ENCODE measurements at regions not wholly inside any gene's neighbourhood (a gene's known extent, or its start where the extent isn't known, plus 50 kb on each side); places are given as distances from the start of the nearest gene placed in this dataset.
"Not testable (repeated sequence)": the region's sequence is repeated elsewhere in the genome, so short reads cannot be mapped to it uniquely, and the experiment has no call there.

DNA sequence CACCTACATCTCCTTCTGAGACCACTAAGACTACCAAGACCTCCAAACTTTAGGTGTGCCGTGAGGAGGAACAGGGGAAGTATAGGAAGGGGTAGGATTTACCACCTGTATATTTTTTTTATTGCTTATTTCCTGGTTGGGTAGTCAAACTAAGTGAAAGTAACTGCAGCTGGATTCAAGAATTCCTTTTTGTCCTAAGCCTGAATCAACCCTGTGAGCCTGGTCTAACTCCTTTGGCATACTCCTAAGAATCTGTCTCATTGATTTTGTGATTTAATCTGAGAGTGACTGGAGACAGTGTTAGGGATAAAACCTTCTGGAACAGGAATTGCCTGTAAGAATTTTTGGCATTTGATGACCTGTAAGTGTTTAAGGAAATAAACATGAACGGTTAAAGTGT, 523.5 kb upstream of the MIR17HG start:
- no peak overlapping the region for H3K4me3 ChIP-seq (ENCODE audit: low read depth in 1 of 2, low read length in 2 of 2)
- no peak overlapping the region for H3K27ac ChIP-seq (ENCODE audit: low read depth, low read length)
- no peaks in the 10 kb centered on the region for H3K36me3 ChIP-seq (ENCODE audit: control insufficient read depth in 1 of 2, insufficient read depth in 2 of 2, low read length in 2 of 2)
- H3K27me3 ChIP-seq (ENCODE audit: control insufficient read depth in 1 of 2, insufficient read depth in 2 of 2, low read length in 2 of 2) = no peaks in the 10 kb centered on the region
- H3K9ac ChIP-seq (ENCODE audit: low read depth in 1 of 2, low read length in 2 of 2) = no peak overlapping the region
- H3K4me1 ChIP-seq (ENCODE audit: control insufficient read depth in 1 of 2, insufficient read depth in 2 of 2, low read length in 2 of 2) = no peaks in the 10 kb centered on the region
- H3K9me3 ChIP-seq (ENCODE audit: control insufficient read depth in 1 of 2, low read length in 2 of 2) = no peaks in the 10 kb centered on the region

GRCh38 chr13:90826688-90827087, 520.8 kb upstream of the MIR17HG start:
- Histone ChIP-seq H3K4me3 (ENCODE audit: low read depth in 1 of 2, low read length in 2 of 2) (no peak overlapping the region), H3K27ac (ENCODE audit: low read depth, low read length) (no peak overlapping the region), H3K27me3 (ENCODE audit: control insufficient read depth in 1 of 2, insufficient read depth in 2 of 2, low read length in 2 of 2) (no peaks in the 10 kb centered on the region), H3K9ac (ENCODE audit: low read depth in 1 of 2, low read length in 2 of 2) (no peak overlapping the region), H3K4me1 (ENCODE audit: control insufficient read depth in 1 of 2, insufficient read depth in 2 of 2, low read length in 2 of 2) (no peaks in the 10 kb centered on the region), H3K9me3 (ENCODE audit: control insufficient read depth in 1 of 2, low read length in 2 of 2) (no peaks in the 10 kb centered on the region), H3K36me3 (ENCODE audit: control insufficient read depth in 1 of 2, insufficient read depth in 2 of 2, low read length in 2 of 2) (no peaks in the 10 kb centered on the region)

GRCh38 chr13:90830782-90831181, 516.7 kb upstream of the MIR17HG start:
- H3K4me3 ChIP-seq (ENCODE audit: low read depth in 1 of 2, low read length in 2 of 2) = no peak overlapping the region
- H3K36me3 ChIP-seq (ENCODE audit: control insufficient read depth in 1 of 2, insufficient read depth in 2 of 2, low read length in 2 of 2) = no peaks in the 10 kb centered on the region
- H3K9me3 ChIP-seq (ENCODE audit: control insufficient read depth in 1 of 2, low read length in 2 of 2) = no peaks in the 10 kb centered on the region
- H3K4me1 ChIP-seq (ENCODE audit: control insufficient read depth in 1 of 2, insufficient read depth in 2 of 2, low read length in 2 of 2) = no peaks in the 10 kb centered on the region
- H3K27me3 ChIP-seq (ENCODE audit: control insufficient read depth in 1 of 2, insufficient read depth in 2 of 2, low read length in 2 of 2) = no peaks in the 10 kb centered on the region
- H3K9ac ChIP-seq (ENCODE audit: low read depth in 1 of 2, low read length in 2 of 2) = no peak overlapping the region
- H3K27ac ChIP-seq (ENCODE audit: low read depth, low read length) = no peak overlapping the region

- H3K27me3 ChIP-seq (ENCODE audit: control insufficient read depth in 1 of 2, insufficient read depth in 2 of 2, low read length in 2 of 2) = no peaks in the 10 kb centered on the region
- H3K4me1 ChIP-seq (ENCODE audit: control insufficient read depth in 1 of 2, insufficient read depth in 2 of 2, low read length in 2 of 2) = no peaks in the 10 kb centered on the region
- H3K4me3 ChIP-seq (ENCODE audit: low read depth in 1 of 2, low read length in 2 of 2) = no peak overlapping the region
- H3K9ac ChIP-seq (ENCODE audit: low read depth in 1 of 2, low read length in 2 of 2) = no peak overlapping the region
- H3K9me3 ChIP-seq (ENCODE audit: control insufficient read depth in 1 of 2, low read length in 2 of 2) = no peaks in the 10 kb centered on the region
- no peaks in the 10 kb centered on the region for H3K36me3 ChIP-seq (ENCODE audit: control insufficient read depth in 1 of 2, insufficient read depth in 2 of 2, low read length in 2 of 2)
- no peak overlapping the region for H3K27ac ChIP-seq (ENCODE audit: low read depth, low read length)
These were observed 513.5 kb upstream of the MIR17HG start for GRCh38 chr13:90833951-90834350.

GRCh38 chr13:90834700-90835099, 512.8 kb upstream of the MIR17HG start:
- no peaks in the 10 kb centered on the region for H3K36me3 ChIP-seq (ENCODE audit: control insufficient read depth in 1 of 2, insufficient read depth in 2 of 2, low read length in 2 of 2)
- no peaks in the 10 kb centered on the region for H3K27me3 ChIP-seq (ENCODE audit: control insufficient read depth in 1 of 2, insufficient read depth in 2 of 2, low read length in 2 of 2)
- no peak overlapping the region for H3K9ac ChIP-seq (ENCODE audit: low read depth in 1 of 2, low read length in 2 of 2)

GRCh38 chr13:90835826-90836225, 511.7 kb upstream of the MIR17HG start:
- Histone ChIP-seq H3K4me3 (ENCODE audit: low read depth in 1 of 2, low read length in 2 of 2) (no peak overlapping the region), H3K27ac (ENCODE audit: low read depth, low read length) (no peak overlapping the region), H3K36me3 (ENCODE audit: control insufficient read depth in 1 of 2, insufficient read depth in 2 of 2, low read length in 2 of 2) (no peaks in the 10 kb centered on the region), H3K9ac (ENCODE audit: low read depth in 1 of 2, low read length in 2 of 2) (no peak overlapping the region), H3K4me1 (ENCODE audit: control insufficient read depth in 1 of 2, insufficient read depth in 2 of 2, low read length in 2 of 2) (no peaks in the 10 kb centered on the region), H3K9me3 (ENCODE audit: control insufficient read depth in 1 of 2, low read length in 2 of 2) (no peaks in the 10 kb centered on the region), H3K27me3 (ENCODE audit: control insufficient read depth in 1 of 2, insufficient read depth in 2 of 2, low read length in 2 of 2) (no peaks in the 10 kb centered on the region)

More at GRCh38 chr13:90834700-90835099, 512.8 kb upstream of the MIR17HG start:
- Histone ChIP-seq H3K4me3 (ENCODE audit: low read depth in 1 of 2, low read length in 2 of 2) (no peak overlapping the region), H3K27ac (ENCODE audit: low read depth, low read length) (no peak overlapping the region), H3K4me1 (ENCODE audit: control insufficient read depth in 1 of 2, insufficient read depth in 2 of 2, low read length in 2 of 2) (no peaks in the 10 kb centered on the region), H3K9me3 (ENCODE audit: control insufficient read depth in 1 of 2, low read length in 2 of 2) (no peaks in the 10 kb centered on the region)

GRCh38 chr13:90838317-90838960, 509.0 kb upstream of the MIR17HG start:
- no peaks in the 10 kb centered on the region for H3K4me1 ChIP-seq (ENCODE audit: control insufficient read depth in 1 of 2, insufficient read depth in 2 of 2, low read length in 2 of 2)
- H3K9me3 ChIP-seq (ENCODE audit: control insufficient read depth in 1 of 2, low read length in 2 of 2) = no peaks in the 10 kb centered on the region
- H3K36me3 ChIP-seq (ENCODE audit: control insufficient read depth in 1 of 2, insufficient read depth in 2 of 2, low read length in 2 of 2) = no peaks in the 10 kb centered on the region
- no peak overlapping the region for H3K9ac ChIP-seq (ENCODE audit: low read depth in 1 of 2, low read length in 2 of 2)
- H3K4me3 ChIP-seq (ENCODE audit: low read depth in 1 of 2, low read length in 2 of 2) = no peak overlapping the region
- no peaks in the 10 kb centered on the region for H3K27me3 ChIP-seq (ENCODE audit: control insufficient read depth in 1 of 2, insufficient read depth in 2 of 2, low read length in 2 of 2)
- H3K27ac ChIP-seq (ENCODE audit: low read depth, low read length) = no peak overlapping the region

- no peaks in the 10 kb centered on the region for H3K27me3 ChIP-seq (ENCODE audit: control insufficient read depth in 1 of 2, insufficient read depth in 2 of 2, low read length in 2 of 2)
- no peak overlapping the region for H3K27ac ChIP-seq (ENCODE audit: low read depth, low read length)
- H3K4me1 ChIP-seq (ENCODE audit: control insufficient read depth in 1 of 2, insufficient read depth in 2 of 2, low read length in 2 of 2) = no peaks in the 10 kb centered on the region
- no peak overlapping the region for H3K9ac ChIP-seq (ENCODE audit: low read depth in 1 of 2, low read length in 2 of 2)
- no peaks in the 10 kb centered on the region for H3K9me3 ChIP-seq (ENCODE audit: control insufficient read depth in 1 of 2, low read length in 2 of 2)
- H3K36me3 ChIP-seq (ENCODE audit: control insufficient read depth in 1 of 2, insufficient read depth in 2 of 2, low read length in 2 of 2) = no peaks in the 10 kb centered on the region
- H3K4me3 ChIP-seq (ENCODE audit: low read depth in 1 of 2, low read length in 2 of 2) = no peak overlapping the region
These were observed 508.4 kb upstream of the MIR17HG start for GRCh38 chr13:90839061-90839460.

GRCh38 chr13:90846936-90847335, 500.6 kb upstream of the MIR17HG start:
- Histone ChIP-seq H3K9me3 (ENCODE audit: control insufficient read depth in 1 of 2, low read length in 2 of 2) (no peaks in the 10 kb centered on the region), H3K4me3 (ENCODE audit: low read depth in 1 of 2, low read length in 2 of 2) (no peak overlapping the region)

GRCh38 chr13:90853666-90854065, 493.8 kb upstream of the MIR17HG start:
- not testable (repeated sequence) for H3K4me3 ChIP-seq (ENCODE audit: low read depth in 1 of 2, low read length in 2 of 2); H3K27me3 ChIP-seq (ENCODE audit: control insufficient read depth in 1 of 2, insufficient read depth in 2 of 2, low read length in 2 of 2); H3K9ac ChIP-seq (ENCODE audit: low read depth in 1 of 2, low read length in 2 of 2); H3K4me1 ChIP-seq (ENCODE audit: control insufficient read depth in 1 of 2, insufficient read depth in 2 of 2, low read length in 2 of 2); H3K9me3 ChIP-seq (ENCODE audit: control insufficient read depth in 1 of 2, low read length in 2 of 2); H3K27ac ChIP-seq (ENCODE audit: low read depth, low read length); H3K36me3 ChIP-seq (ENCODE audit: control insufficient read depth in 1 of 2, insufficient read depth in 2 of 2, low read length in 2 of 2)

More at GRCh38 chr13:90846936-90847335, 500.6 kb upstream of the MIR17HG start:
- Histone ChIP-seq H3K4me1 (ENCODE audit: control insufficient read depth in 1 of 2, insufficient read depth in 2 of 2, low read length in 2 of 2) (no peaks in the 10 kb centered on the region), H3K36me3 (ENCODE audit: control insufficient read depth in 1 of 2, insufficient read depth in 2 of 2, low read length in 2 of 2) (no peaks in the 10 kb centered on the region), H3K27me3 (ENCODE audit: control insufficient read depth in 1 of 2, insufficient read depth in 2 of 2, low read length in 2 of 2) (no peaks in the 10 kb centered on the region), H3K9ac (ENCODE audit: low read depth in 1 of 2, low read length in 2 of 2) (no peak overlapping the region), H3K27ac (ENCODE audit: low read depth, low read length) (no peak overlapping the region)

GRCh38 chr13:90857921-90858320, 489.6 kb upstream of the MIR17HG start:
- Histone ChIP-seq H3K4me1 (ENCODE audit: control insufficient read depth in 1 of 2, insufficient read depth in 2 of 2, low read length in 2 of 2) (no peaks in the 10 kb centered on the region), H3K36me3 (ENCODE audit: control insufficient read depth in 1 of 2, insufficient read depth in 2 of 2, low read length in 2 of 2) (no peaks in the 10 kb centered on the region), H3K27me3 (ENCODE audit: control insufficient read depth in 1 of 2, insufficient read depth in 2 of 2, low read length in 2 of 2) (no peaks in the 10 kb centered on the region), H3K9me3 (ENCODE audit: control insufficient read depth in 1 of 2, low read length in 2 of 2) (no peaks in the 10 kb centered on the region), H3K9ac (ENCODE audit: low read depth in 1 of 2, low read length in 2 of 2) (no peak overlapping the region), H3K27ac (ENCODE audit: low read depth, low read length) (no peak overlapping the region), H3K4me3 (ENCODE audit: low read depth in 1 of 2, low read length in 2 of 2) (no peak overlapping the region)
